Epithelial cell of prostate (primary cell): ENCODE measurements at regions not wholly inside any gene's neighbourhood (a gene's known extent, or its start where the extent isn't known, plus 50 kb on each side); places are given as distances from the start of the nearest gene placed in this dataset.

Source experiments
- DNase-seq: peaks from one replicate; pipeline ENCODE4 v3.0.0-alpha.2; 2011; ENCODE audit warnings: low read depth, low spot score
- H3K27ac ChIP-seq: fragments of 450-650 bp; 2 replicates; pipeline ENCODE4 v1.5.1; 2017; ENCODE audit warnings: mild to moderate bottlenecking

DNA sequence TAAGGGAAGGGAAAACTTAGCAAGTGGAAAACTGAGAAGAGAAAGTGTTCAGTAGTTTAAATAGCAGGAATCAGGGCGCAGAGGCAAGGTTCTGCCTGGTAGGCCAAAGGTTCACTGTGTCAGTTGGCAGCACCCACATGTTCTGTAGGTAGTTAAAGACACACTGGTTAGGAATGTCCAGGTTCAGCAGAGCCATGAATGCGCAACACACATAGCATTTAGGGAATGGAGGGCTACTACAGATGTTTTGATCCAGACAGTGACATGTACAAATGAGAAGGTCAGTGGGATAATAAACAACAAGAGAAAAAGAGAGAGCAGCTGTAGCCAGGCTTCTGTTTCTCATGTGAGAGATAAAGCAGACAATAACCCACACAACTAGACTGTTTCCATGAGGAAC lies 56.2 kb upstream of the ARHGAP42 start:
- DNase-seq, result no peak
- no peak overlapping the region for H3K27ac ChIP-seq

GRCh38 chr11:100631316-100631715 lies 55.8 kb upstream of the ARHGAP42 start:
- H3K27ac ChIP-seq, result no peak overlapping the region
- no peak for DNase-seq

DNA sequence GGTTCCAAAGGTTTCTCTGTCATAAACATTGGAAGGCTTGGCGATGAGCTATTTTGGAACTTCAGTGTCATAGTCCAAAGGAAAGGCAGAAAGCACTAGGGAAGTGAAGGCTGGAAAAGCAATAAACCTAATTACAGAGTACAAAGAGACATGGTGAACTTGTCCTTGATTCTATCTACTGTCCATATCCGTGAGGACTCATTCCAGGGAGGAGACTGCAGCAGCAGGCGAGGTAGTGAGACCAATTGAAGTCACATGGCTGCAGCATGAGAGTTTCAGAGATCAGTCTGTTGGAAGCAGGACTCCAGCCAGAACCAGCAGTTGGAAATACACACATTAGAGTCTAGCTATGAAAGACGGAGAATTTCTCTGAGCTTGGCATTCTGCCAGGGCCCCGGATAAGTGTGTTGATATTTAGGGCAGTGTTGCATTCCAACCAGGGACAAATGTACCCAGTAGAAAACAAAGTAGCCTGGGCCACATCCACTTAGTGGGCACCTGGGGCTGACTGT lies 54.1 kb upstream of the ARHGAP42 start:
- no peak for DNase-seq
- H3K27ac ChIP-seq, result no peak overlapping the region

DNA sequence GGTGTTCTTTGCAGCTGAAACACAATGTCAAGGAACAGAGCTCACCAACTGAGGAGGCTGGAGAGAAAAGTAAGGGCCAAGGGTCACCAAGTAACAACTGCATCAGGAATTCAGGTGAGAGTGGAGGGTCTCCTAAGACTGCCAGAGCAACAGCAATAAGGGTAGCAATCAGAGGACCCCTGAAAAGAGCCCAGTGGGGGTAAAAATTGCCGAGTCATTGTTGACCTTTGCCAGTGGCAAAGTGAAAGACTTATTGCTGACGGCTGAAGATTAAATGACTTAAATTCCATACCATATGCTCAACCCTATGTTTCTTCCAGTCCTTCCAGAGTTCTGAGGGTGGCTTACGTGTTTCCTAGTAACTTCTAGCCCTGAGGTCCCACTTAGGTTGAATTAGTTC lies 51.9 kb upstream of the ARHGAP42 start:
- DNase-seq, result no peak
- H3K27ac ChIP-seq, result no peak overlapping the region

- H3K27ac ChIP-seq, result no peak overlapping the region
- DNase-seq, result no peak
Observed at GRCh38 chr11:100636536-100636935, 50.6 kb upstream of the ARHGAP42 start.
